H9 (cell line): ENCODE measurements at regions not wholly inside any gene's neighbourhood (a gene's known extent, or its start where the extent isn't known, plus 50 kb on each side); places are given as distances from the start of the nearest gene placed in this dataset.

Experiments used
- DNase-seq: peaks from one replicate; pipeline ENCODE4 v3.0.0-alpha.2; 2017
- H2AFZ ChIP-seq: one replicate; pipeline ENCODE4 v1.6.1; 2013; ENCODE audit warnings: mild to moderate bottlenecking, low read length, control low read depth, moderate library complexity
- H2AK5ac ChIP-seq: 2 replicates; pipeline ENCODE4 v1.6.1; 2013; ENCODE audit warnings: low read length, control low read depth, mixed read lengths; ENCODE audit not compliant: insufficient read length
- H2BK120ac ChIP-seq: one replicate; pipeline ENCODE4 v1.6.1; 2013; ENCODE audit warnings: low read depth, mild to moderate bottlenecking, low read length, control low read depth, inconsistent platforms; ENCODE audit not compliant: poor library complexity, severe bottlenecking
- H2BK12ac ChIP-seq: 2 replicates; pipeline ENCODE4 v1.6.1; 2013; ENCODE audit warnings: low read length, control low read depth, mixed read lengths, low read depth; ENCODE audit not compliant: insufficient read length
- H2BK15ac ChIP-seq: 2 replicates; pipeline ENCODE4 v1.6.1; 2013; ENCODE audit warnings: low read depth, low read length, control low read depth
- H2BK20ac ChIP-seq: one replicate; pipeline ENCODE4 v1.6.1; 2013; ENCODE audit warnings: low read depth, mild to moderate bottlenecking, low read length, control low read depth, inconsistent platforms; ENCODE audit not compliant: poor library complexity, severe bottlenecking
- H2BK5ac ChIP-seq: 2 replicates; pipeline ENCODE4 v1.6.1; 2013; ENCODE audit warnings: low read length, control low read depth, mixed read lengths; ENCODE audit not compliant: insufficient read length
- H3K14ac ChIP-seq: 2 replicates; pipeline ENCODE4 v1.6.1; 2013; ENCODE audit warnings: low read length, control low read depth; ENCODE audit not compliant: insufficient read depth
- H3K18ac ChIP-seq: 2 replicates; pipeline ENCODE4 v1.6.1; 2013; ENCODE audit warnings: low read depth, mild to moderate bottlenecking, mixed read lengths, low read length, control low read depth; ENCODE audit not compliant: insufficient read length
- H3K23ac ChIP-seq: 2 replicates; pipeline ENCODE4 v1.6.1; 2013; ENCODE audit warnings: low read length, control low read depth, mixed read lengths, low read depth; ENCODE audit not compliant: insufficient read length
- H3K23me2 ChIP-seq: 2 replicates; pipeline ENCODE4 v1.6.1; 2013; ENCODE audit warnings: low read depth, mild to moderate bottlenecking, mixed read lengths, low read length, control low read depth; ENCODE audit not compliant: insufficient read length, poor library complexity, severe bottlenecking
- H3K27ac ChIP-seq: 2 replicates; pipeline ENCODE4 v1.5.1; 2013; ENCODE audit warnings: low read length, control low read depth, mixed read lengths, low read depth; ENCODE audit not compliant: insufficient read length
- H3K27me3 ChIP-seq: 2 replicates; pipeline ENCODE4 v1.6.1; 2013; ENCODE audit warnings: low read length, control low read depth, inconsistent platforms; ENCODE audit not compliant: insufficient read depth
- H3K4ac ChIP-seq: 2 replicates; pipeline ENCODE4 v1.6.1; 2013; ENCODE audit warnings: low read depth, mild to moderate bottlenecking, control low read depth, inconsistent platforms, low read length, moderate library complexity
- H3K4me1 ChIP-seq: 2 replicates; pipeline ENCODE4 v1.6.1; 2013; ENCODE audit warnings: low read length, control low read depth, inconsistent platforms; ENCODE audit not compliant: insufficient read depth
- H3K4me2 ChIP-seq: 2 replicates; pipeline ENCODE4 v1.6.1; 2013; ENCODE audit warnings: low read length, control low read depth, mixed read lengths; ENCODE audit not compliant: insufficient read length, insufficient read depth
- H3K56ac ChIP-seq: 2 replicates; pipeline ENCODE4 v1.6.1; 2013; ENCODE audit warnings: low read depth, mild to moderate bottlenecking, mixed read lengths, low read length, control low read depth; ENCODE audit not compliant: insufficient read length
- H3K79me1 ChIP-seq: 2 replicates; pipeline ENCODE4 v1.6.1; 2013; ENCODE audit warnings: low read depth, mild to moderate bottlenecking, moderate library complexity, low read length, control low read depth, inconsistent platforms; ENCODE audit not compliant: insufficient read depth, poor library complexity, severe bottlenecking
- H3K79me2 ChIP-seq: 2 replicates; pipeline ENCODE4 v1.6.1; 2013; ENCODE audit warnings: low read length, control low read depth, inconsistent platforms; ENCODE audit not compliant: insufficient read depth
- H3K9ac ChIP-seq: 2 replicates; pipeline ENCODE4 v1.6.1; 2013; ENCODE audit warnings: low read length, control low read depth, mixed read lengths; ENCODE audit not compliant: insufficient read length; ENCODE audit errors: extremely low read depth
- H3K9me3 ChIP-seq: one replicate; pipeline ENCODE4 v1.6.1; 2013; ENCODE audit warnings: low read depth, low read length, inconsistent platforms; ENCODE audit not compliant: control insufficient read depth
- H3T11ph ChIP-seq: one replicate; pipeline ENCODE4 v1.6.1; 2013; ENCODE audit warnings: mild to moderate bottlenecking, low read length, control low read depth, inconsistent platforms
- H4K20me1 ChIP-seq: one replicate; pipeline ENCODE4 v1.6.1; 2013; ENCODE audit not compliant: control insufficient read depth, insufficient read length, insufficient read depth
- H4K5ac ChIP-seq: 2 replicates; pipeline ENCODE4 v1.6.1; 2013; ENCODE audit warnings: low read depth, mild to moderate bottlenecking, mixed read lengths, low read length, control low read depth; ENCODE audit not compliant: insufficient read length
- H4K8ac ChIP-seq: replicated peaks from 2 replicates; pipeline ENCODE4 v1.6.1; 2013; ENCODE audit warnings: low read length, control low read depth, mixed read lengths, low read depth; ENCODE audit not compliant: insufficient read length
- H4K91ac ChIP-seq: 2 replicates; pipeline ENCODE4 v1.6.1; 2013; ENCODE audit warnings: low read depth, mild to moderate bottlenecking, moderate library complexity, mixed read lengths, low read length, control low read depth; ENCODE audit not compliant: insufficient read length
- H3K27ac Mint-ChIP-seq, 3 experiments: 2 replicates in 2 of 3; 3 replicates in 1 of 3; pipeline ENCODE4 v1.8.0; 2020 to 2021; ENCODE audit warnings: mixed read lengths in 3 of 3, mild to moderate bottlenecking in 1 of 3, moderate library complexity in 1 of 3
- H3K27me3 Mint-ChIP-seq: 2 replicates; pipeline ENCODE4 v1.8.0; 2021; ENCODE audit warnings: low read depth, mild to moderate bottlenecking, moderate library complexity, mixed read lengths
- H3K36me3 Mint-ChIP-seq, 3 experiments: 2 replicates in 2 of 3; 3 replicates in 1 of 3; pipeline ENCODE4 v1.8.0; 2020 to 2021; ENCODE audit warnings: low read depth in 3 of 3, mixed read lengths in 3 of 3; ENCODE audit not compliant: insufficient read depth in 1 of 3
- H3K4me1 Mint-ChIP-seq, 2 experiments: 2 replicates each; pipeline ENCODE4 v1.8.0; 2020; ENCODE audit warnings: mixed read lengths in 2 of 2
- H3K4me3 Mint-ChIP-seq, 2 experiments: 2 replicates in 1 of 2; 3 replicates in 1 of 2; pipeline ENCODE4 v1.8.0; 2020 to 2021; ENCODE audit warnings: mild to moderate bottlenecking in 2 of 2, mixed read lengths in 2 of 2, moderate library complexity in 1 of 2
- H3K9me3 Mint-ChIP-seq, 2 experiments: 2 replicates in 1 of 2; 3 replicates in 1 of 2; pipeline ENCODE4 v1.8.0; 2020; ENCODE audit warnings: mild to moderate bottlenecking in 2 of 2, mixed read lengths in 2 of 2, moderate library complexity in 1 of 2
- CTCF ChIP-seq: fragments of 200-600 bp; sonication (generic); conservative IDR thresholded peaks from 3 replicates; pipeline ENCODE4 v1.8.0; 2021; ENCODE audit warnings: antibody characterized with exemption, mild to moderate bottlenecking
- WGBS: extraction: QIAGEN DNeasy Blood & Tissue Kit; methylation state at CpG from one replicate; pipeline ENCODE4 v1.1.7; 2013; ENCODE audit warnings: missing lambda C conversion rate, low lambda C conversion rate, mixed read lengths; ENCODE audit not compliant: insufficient read length; ENCODE audit errors: extremely low coverage; 5-methylcytosine and 5-hydroxymethylcytosine counted together

- no peak overlapping the region for H3K9ac ChIP-seq
- no peak overlapping the region for H3K14ac ChIP-seq
- H3K27ac Mint-ChIP-seq = no peak overlapping the region; a peak in 1 of 7 replicates
- H2BK5ac ChIP-seq = no peak overlapping the region
- H2BK20ac ChIP-seq = no peak overlapping the region
- no peak overlapping the region for H4K91ac ChIP-seq
- no peak overlapping the region for H3K56ac ChIP-seq
- H2BK12ac ChIP-seq = no peak overlapping the region
- H3K4ac ChIP-seq = no peak overlapping the region
- WGBS = no CpG with 5 or more reads among the region's 6 CpGs
- H3K4me1 Mint-ChIP-seq = peaks cover 4% of the 10 kb centered on the region in 2 experiments; a peak in 3 of 4 replicates
- no peak overlapping the region for H4K8ac ChIP-seq
- no peaks in the 10 kb centered on the region for H3K23me2 ChIP-seq
- H4K20me1 ChIP-seq = no peaks in the 10 kb centered on the region
- H3K4me1 ChIP-seq = no peaks in the 10 kb centered on the region
- H3K9me3 Mint-ChIP-seq = no peaks in the 10 kb centered on the region; a peak in 1 of 5 replicates
- no peak overlapping the region for H3T11ph ChIP-seq
- H3K4me3 Mint-ChIP-seq = no peak overlapping the region
- H3K79me1 ChIP-seq = no peaks in the 10 kb centered on the region
- no peak overlapping the region for H2AFZ ChIP-seq
- H3K23ac ChIP-seq = no peak overlapping the region
- no peaks in the 10 kb centered on the region for H3K9me3 ChIP-seq
- no peak for TF ChIP-seq CTCF
- no peak overlapping the region for H3K4me2 ChIP-seq
- H3K27ac ChIP-seq = no peak overlapping the region
- no peak overlapping the region for H2BK15ac ChIP-seq
- H2AK5ac ChIP-seq = no peak overlapping the region
- H3K27me3 Mint-ChIP-seq = no peaks in the 10 kb centered on the region
- H3K18ac ChIP-seq = no peak overlapping the region
- H3K27me3 ChIP-seq = no peaks in the 10 kb centered on the region
- DNase-seq = no peak
- H4K5ac ChIP-seq = no peak overlapping the region
- H3K36me3 Mint-ChIP-seq = no peaks in the 10 kb centered on the region; a peak in 1 of 7 replicates
- H3K79me2 ChIP-seq = no peaks in the 10 kb centered on the region
- H2BK120ac ChIP-seq = no peak overlapping the region
Observed at GRCh38 chr17:55962951-55963401, 190.3 kb upstream of the ANKFN1 start.
